Fibroblast of villous mesenchyme (primary cell): ENCODE measurements at regions not wholly inside any gene's neighbourhood (a gene's known extent, or its start where the extent isn't known, plus 50 kb on each side); places are given as distances from the start of the nearest gene placed in this dataset.

Experiments used
- DNase-seq: peaks from one replicate; pipeline ENCODE4 v3.0.0-alpha.2; 2010; ENCODE audit warnings: low read depth
- H3K4me3 ChIP-seq: 2 replicates; pipeline ENCODE4 v1.5.1; 2011; ENCODE audit warnings: low read depth, mild to moderate bottlenecking, low read length
- TF ChIP-seq, protein P1 (sequence below): IDR thresholded peaks from 2 replicates; pipeline ENCODE4 v1.5.1; 2012; ENCODE audit warnings: low read depth, mild to moderate bottlenecking, low read length; ENCODE audit not compliant: insufficient read depth

DNA sequence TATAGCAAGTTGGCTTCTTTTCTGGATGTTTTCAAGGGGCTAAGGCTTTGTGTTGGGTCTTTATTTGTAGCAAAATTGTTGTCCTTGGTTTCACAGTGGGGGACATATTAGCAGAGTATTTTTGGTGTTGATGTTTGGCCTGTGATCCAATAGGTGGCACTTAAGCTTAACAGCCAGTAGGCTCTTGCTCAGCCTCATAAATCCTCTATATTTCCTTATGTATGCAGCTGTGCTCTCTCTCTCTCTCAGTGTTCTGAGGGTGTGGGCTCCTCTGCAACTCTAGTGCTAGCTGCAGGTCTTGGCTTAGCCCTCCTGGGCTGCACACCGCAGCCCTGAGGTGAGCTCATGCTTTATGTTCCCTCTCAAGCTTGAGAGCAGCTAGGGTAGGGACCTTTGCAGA lies 195.0 kb upstream of the GHR start:
- H3K4me3 ChIP-seq = no peak overlapping the region
- no peak for DNase-seq
- TF ChIP-seq, protein P1, sequence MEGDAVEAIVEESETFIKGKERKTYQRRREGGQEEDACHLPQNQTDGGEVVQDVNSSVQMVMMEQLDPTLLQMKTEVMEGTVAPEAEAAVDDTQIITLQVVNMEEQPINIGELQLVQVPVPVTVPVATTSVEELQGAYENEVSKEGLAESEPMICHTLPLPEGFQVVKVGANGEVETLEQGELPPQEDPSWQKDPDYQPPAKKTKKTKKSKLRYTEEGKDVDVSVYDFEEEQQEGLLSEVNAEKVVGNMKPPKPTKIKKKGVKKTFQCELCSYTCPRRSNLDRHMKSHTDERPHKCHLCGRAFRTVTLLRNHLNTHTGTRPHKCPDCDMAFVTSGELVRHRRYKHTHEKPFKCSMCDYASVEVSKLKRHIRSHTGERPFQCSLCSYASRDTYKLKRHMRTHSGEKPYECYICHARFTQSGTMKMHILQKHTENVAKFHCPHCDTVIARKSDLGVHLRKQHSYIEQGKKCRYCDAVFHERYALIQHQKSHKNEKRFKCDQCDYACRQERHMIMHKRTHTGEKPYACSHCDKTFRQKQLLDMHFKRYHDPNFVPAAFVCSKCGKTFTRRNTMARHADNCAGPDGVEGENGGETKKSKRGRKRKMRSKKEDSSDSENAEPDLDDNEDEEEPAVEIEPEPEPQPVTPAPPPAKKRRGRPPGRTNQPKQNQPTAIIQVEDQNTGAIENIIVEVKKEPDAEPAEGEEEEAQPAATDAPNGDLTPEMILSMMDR = no peak

DNA sequence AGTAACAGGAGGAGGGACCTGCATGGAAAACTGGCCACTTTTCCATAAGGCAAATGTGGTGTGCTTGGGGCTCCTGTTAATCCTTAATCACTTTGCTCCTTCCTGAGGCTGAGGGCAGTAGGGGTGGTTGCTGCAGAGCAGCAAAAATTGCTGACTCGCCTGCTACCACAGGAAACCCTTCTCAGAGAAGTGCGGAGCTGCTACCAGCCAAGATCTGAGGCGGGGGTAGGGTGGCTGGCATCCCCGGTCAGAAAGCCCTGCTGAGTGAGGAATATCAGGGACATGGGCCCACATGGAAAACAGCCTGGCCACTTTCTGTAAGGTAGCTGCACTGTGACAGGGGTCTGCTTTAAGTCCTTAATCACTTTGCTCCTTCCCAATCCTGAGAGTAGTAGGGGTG lies 192.4 kb upstream of the GHR start:
- TF ChIP-seq, protein P1 = no peak
- H3K4me3 ChIP-seq = no peak overlapping the region

DNA sequence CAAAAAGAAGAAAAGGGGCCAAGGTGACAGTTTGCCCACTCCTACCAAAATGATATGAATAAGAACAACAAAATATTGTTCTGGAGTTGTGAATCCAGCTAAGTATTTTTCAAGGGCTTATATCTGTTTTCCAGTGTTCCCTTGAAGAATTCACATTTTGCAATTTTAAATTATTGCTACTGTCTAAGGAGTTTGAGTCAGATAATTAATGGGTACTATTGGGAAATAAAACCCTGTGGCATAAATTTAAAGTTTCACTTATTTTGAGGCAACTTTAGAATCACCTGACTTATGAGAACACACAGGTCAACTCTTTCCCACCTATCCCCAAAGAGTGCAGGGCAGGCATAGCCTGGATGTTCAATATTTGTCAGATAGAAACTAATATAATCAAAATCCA lies 188.0 kb upstream of the GHR start:
- TF ChIP-seq, protein P1 = no peak
- no peak overlapping the region for H3K4me3 ChIP-seq
- no peak for DNase-seq

More for the DNA sequence above, 192.4 kb upstream of the GHR start:
- DNase-seq = no peak

DNA sequence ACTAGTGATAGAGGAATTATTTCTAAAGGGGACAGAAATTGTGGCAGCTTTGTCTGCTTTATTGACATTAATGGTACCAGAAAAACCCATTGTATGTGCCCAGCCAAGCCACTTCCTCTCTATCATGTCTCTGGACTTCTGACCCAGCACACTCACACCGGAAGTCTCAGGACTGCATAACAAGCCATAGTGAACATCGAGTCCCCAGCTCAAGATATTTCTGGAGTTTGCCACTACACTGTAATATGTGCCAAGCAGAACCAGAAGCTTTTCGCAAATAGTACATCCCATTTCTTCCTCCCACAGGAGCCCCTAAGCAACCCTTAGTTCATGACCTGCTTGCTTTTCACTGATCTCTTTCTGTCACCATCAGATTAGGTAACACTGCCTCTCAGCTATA lies 187.4 kb upstream of the GHR start:
- no peak for DNase-seq
- no peak overlapping the region for H3K4me3 ChIP-seq
- TF ChIP-seq, protein P1 = no peak

DNA sequence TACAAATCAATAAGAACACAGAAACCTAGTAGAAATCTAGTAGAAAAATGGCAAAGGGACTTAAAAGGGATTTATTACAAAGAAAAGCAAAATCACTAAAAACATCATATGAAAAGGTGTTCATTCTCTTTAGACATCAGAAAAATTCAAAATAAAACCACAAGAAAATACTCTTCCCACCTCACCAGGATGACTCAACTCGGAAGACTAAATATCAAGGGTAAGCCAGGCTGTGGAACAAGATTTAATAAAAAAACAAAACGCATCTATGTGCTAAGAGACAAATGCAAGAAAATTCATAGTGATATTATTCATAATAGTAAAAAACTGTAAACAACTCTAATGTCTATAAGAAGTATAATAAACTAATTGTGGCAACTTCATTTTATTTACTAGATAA lies 181.6 kb upstream of the GHR start:
- DNase-seq = no peak
- TF ChIP-seq, protein P1 = no peak
- H3K4me3 ChIP-seq = no peak overlapping the region

DNA sequence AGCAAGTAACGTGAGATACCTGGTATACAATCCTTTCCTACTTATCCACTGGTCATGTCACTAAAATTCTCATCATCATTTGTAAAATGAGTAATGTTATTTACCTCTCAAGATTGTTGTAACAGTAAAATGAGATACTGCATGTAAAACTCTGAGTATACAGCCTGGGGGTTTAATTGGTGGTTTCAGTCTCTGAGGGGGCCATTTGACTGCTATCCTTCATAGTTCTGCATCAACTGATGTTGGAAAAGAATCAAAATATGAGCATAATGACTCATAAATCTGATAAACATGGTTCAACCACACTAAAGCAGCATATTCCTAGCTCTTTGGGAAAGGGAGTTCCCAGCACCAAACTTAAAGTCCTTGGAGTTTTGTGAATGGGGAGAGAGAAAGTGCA lies 181.0 kb upstream of the GHR start:
- no peak for DNase-seq
- TF ChIP-seq, protein P1 = no peak
- H3K4me3 ChIP-seq = no peak overlapping the region

DNA sequence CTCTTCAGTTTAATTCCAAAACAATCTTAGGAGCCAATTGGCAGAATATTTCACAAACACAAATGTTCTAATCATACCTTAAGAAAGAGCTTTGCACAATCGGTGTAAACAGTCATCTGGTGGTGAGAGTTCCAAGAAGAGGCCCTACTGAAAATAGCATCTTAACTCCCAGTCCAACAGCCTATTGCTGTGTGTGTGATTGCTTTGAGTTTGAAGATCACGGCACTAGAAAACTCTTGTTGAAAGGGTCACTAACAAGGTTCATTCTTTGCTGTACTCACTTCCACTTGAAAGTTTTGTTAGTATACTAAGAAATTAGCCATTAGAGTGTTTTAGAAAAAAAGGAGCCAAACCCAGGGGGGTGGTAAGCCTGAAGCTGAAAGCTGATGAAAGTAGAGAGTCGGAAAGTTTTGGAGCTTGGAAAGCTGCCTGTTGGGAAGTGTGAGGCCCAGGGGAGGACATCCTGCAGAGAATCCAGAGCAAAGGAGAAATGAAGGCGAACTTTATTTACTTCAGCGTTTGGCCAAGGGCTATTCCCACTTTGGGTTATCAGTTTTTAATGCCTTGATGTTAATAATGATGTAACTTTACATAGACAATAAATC lies 180.3 kb upstream of the GHR start:
- DNase-seq = no peak
- TF ChIP-seq, protein P1 = no peak
- no peak overlapping the region for H3K4me3 ChIP-seq
